ENCODE measurements at regions not wholly inside any gene's neighbourhood (a gene's known extent, or its start where the extent isn't known, plus 50 kb on each side); places are given as distances from the start of the nearest gene placed in this dataset.

GRCh38 chr2:30315391-30316063 is 84.2 kb downstream of the LBH start:
- no peak for DNase-seq (ENCODE audit: low spot score)
- Histone ChIP-seq H3K4me3 (ENCODE audit: low read depth, low read length, poor library complexity, severe bottlenecking) (no peak overlapping the region), H3K4me1 (ENCODE audit: insufficient read depth, low read length, poor library complexity, severe bottlenecking) (peaks cover 17% of the 10 kb centered on the region), H3K79me2 (ENCODE audit: insufficient read depth, low read depth, low read length) (no peaks in the 10 kb centered on the region), H4K20me1 (ENCODE audit: insufficient read depth, low read length) (no peaks in the 10 kb centered on the region), H2AFZ (ENCODE audit: low read length) (no peak overlapping the region), H3K4me2 (ENCODE audit: low read length) (no peak overlapping the region), H3K27ac (ENCODE audit: low read depth, low read length, poor library complexity, severe bottlenecking) (no peak overlapping the region), H3K9me2 (ENCODE audit: insufficient read depth, low read length) (no peaks in the 10 kb centered on the region), H3K36me3 (ENCODE audit: insufficient read depth, low read length) (no peaks in the 10 kb centered on the region), H3K9me3 (ENCODE audit: low read length) (no peaks in the 10 kb centered on the region)
- intact Hi-C loops (cut with micrococcal nuclease; ENCODE audit: unreplicated experiment), result no loop called here
- CTCF ChIA-PET (ENCODE audit: unreplicated experiment), result interaction anchor here (0.6 kb wide), 1 partner anchor 84 kb away, joined by 3 read pairs; no protein-coding TSS in a partner anchor
- no TSS peak for BruUV-seq (replicated peaks)
- TF ChIP-seq CTCF (conservative IDR thresholded peaks at IDR 0.05; ENCODE audit: low read length) (no peak), EZH2phosphoT487 (IDR thresholded peaks at IDR 0.05; ENCODE audit: borderline replicate concordance, low read depth, low read length) (no peak)
- POLR2A ChIA-PET, result interaction anchor here (0.9 kb wide), 1 partner anchor 35 kb away, joined by 3 read pairs; no protein-coding TSS in a partner anchor

GRCh38 chr2:30316408-30316807 is 85.1 kb downstream of the LBH start:
- H3K27ac ChIP-seq (ENCODE audit: low read depth, low read length, poor library complexity, severe bottlenecking), result no peak overlapping the region
- no peaks in the 10 kb centered on the region for H3K9me2 ChIP-seq (ENCODE audit: insufficient read depth, low read length)
- H3K9me3 ChIP-seq (ENCODE audit: low read length), result no peaks in the 10 kb centered on the region
- H3K36me3 ChIP-seq (ENCODE audit: insufficient read depth, low read length), result no peaks in the 10 kb centered on the region
- ChIA-PET POLR2A (no interaction called here), CTCF (ENCODE audit: unreplicated experiment) (no interaction called here)
- intact Hi-C loops (cut with micrococcal nuclease; ENCODE audit: unreplicated experiment), result no loop called here
- no peaks in the 10 kb centered on the region for H4K20me1 ChIP-seq (ENCODE audit: insufficient read depth, low read length)
- no peak for TF ChIP-seq EZH2phosphoT487 (IDR thresholded peaks at IDR 0.05; ENCODE audit: borderline replicate concordance, low read depth, low read length)
- TF ChIP-seq CTCF (conservative IDR thresholded peaks at IDR 0.05; ENCODE audit: low read length), result no peak
- no peak overlapping the region for H3K4me3 ChIP-seq (ENCODE audit: low read depth, low read length, poor library complexity, severe bottlenecking)
- H3K4me2 ChIP-seq (ENCODE audit: low read length), result no peak overlapping the region
- no peak for DNase-seq (ENCODE audit: low spot score)
- no peaks in the 10 kb centered on the region for H3K79me2 ChIP-seq (ENCODE audit: insufficient read depth, low read depth, low read length)
- H2AFZ ChIP-seq (ENCODE audit: low read length), result no peak overlapping the region
- H3K4me1 ChIP-seq (ENCODE audit: insufficient read depth, low read length, poor library complexity, severe bottlenecking), result peaks cover 8% of the 10 kb centered on the region
- no TSS peak for BruUV-seq (replicated peaks)

GRCh38 chr2:30318987-30319782 is 87.9 kb downstream of the LBH start:
- Histone ChIP-seq H3K9me2 (ENCODE audit: insufficient read depth, low read length) (no peaks in the 10 kb centered on the region), H3K4me3 (ENCODE audit: low read depth, low read length, poor library complexity, severe bottlenecking) (no peak overlapping the region), H3K9me3 (ENCODE audit: low read length) (no peaks in the 10 kb centered on the region), H3K36me3 (ENCODE audit: insufficient read depth, low read length) (no peaks in the 10 kb centered on the region), H3K4me1 (ENCODE audit: insufficient read depth, low read length, poor library complexity, severe bottlenecking) (peaks cover 3% of the 10 kb centered on the region), H3K4me2 (ENCODE audit: low read length) (no peak overlapping the region), H2AFZ (ENCODE audit: low read length) (no peak overlapping the region), H3K27ac (ENCODE audit: low read depth, low read length, poor library complexity, severe bottlenecking) (no peak overlapping the region), H4K20me1 (ENCODE audit: insufficient read depth, low read length) (no peaks in the 10 kb centered on the region), H3K79me2 (ENCODE audit: insufficient read depth, low read depth, low read length) (no peaks in the 10 kb centered on the region)
- ChIA-PET POLR2A (interaction anchor here (1.0 to 1.2 kb wide), 2 partner anchors 15 to 52 kb away, joined by 3 to 4 read pairs; no protein-coding TSS in a partner anchor), CTCF (ENCODE audit: unreplicated experiment) (no interaction called here)
- intact Hi-C loops (cut with micrococcal nuclease; ENCODE audit: unreplicated experiment), result no loop called here
- TF ChIP-seq EZH2phosphoT487 (IDR thresholded peaks at IDR 0.05; ENCODE audit: borderline replicate concordance, low read depth, low read length), result no peak
- BruUV-seq (replicated peaks), result no TSS peak
- no peak for DNase-seq (ENCODE audit: low spot score)
